SK-N-SH (cell line): ENCODE measurements at regions not wholly inside any gene's neighbourhood (a gene's known extent, or its start where the extent isn't known, plus 50 kb on each side); places are given as distances from the start of the nearest gene placed in this dataset.

Experiments used
- CTCF ChIP-seq: fragments of 200-600 bp; sonication (generic); IDR thresholded peaks from 2 replicates; pipeline ENCODE4 v1.6.1; 2017; ENCODE audit warnings: antibody characterized with exemption, mild to moderate bottlenecking, moderate library complexity
- EP300 ChIP-seq, 2 experiments: IDR thresholded peaks; 2 replicates each; pipeline versions ENCODE4 v1.4.0 to v1.6.1; 2012; ENCODE audit warnings: borderline replicate concordance in 1 of 2, low read depth in 1 of 2, low read length in 1 of 2
- NRF1 ChIP-seq: IDR thresholded peaks from 2 replicates; pipeline ENCODE4 v1.6.1; 2012; ENCODE audit warnings: low read depth, mild to moderate bottlenecking, low read length
- REST ChIP-seq: IDR thresholded peaks from 2 replicates; pipeline ENCODE4 v1.6.1; 2012; ENCODE audit warnings: mild to moderate bottlenecking, low read depth, low read length, moderate library complexity
- RFX5 ChIP-seq: IDR thresholded peaks from 2 replicates; pipeline ENCODE4 v1.6.1; 2012; ENCODE audit warnings: mild to moderate bottlenecking, improper control_type of control experiment, low read length
- SMC3 ChIP-seq: IDR thresholded peaks from 2 replicates; pipeline ENCODE4 v1.6.1; 2012; ENCODE audit warnings: low read depth, low read length, improper control_type of control experiment
- TEAD4 ChIP-seq: IDR thresholded peaks from 2 replicates; pipeline ENCODE4 v1.4.0; 2012; ENCODE audit warnings: mild to moderate bottlenecking, borderline replicate concordance; ENCODE audit not compliant: insufficient read depth

GRCh38 chr9:95764533-95765319 is 110.8 kb upstream of the ERCC6L2 start:
- TF ChIP-seq CTCF = no peak
- no peak for TF ChIP-seq EP300 (IDR thresholded peaks at IDR 0.05; ENCODE audit: borderline replicate concordance in 1 of 2, low read depth in 1 of 2, low read length in 1 of 2)
- TF ChIP-seq REST = no peak
- no peak for TF ChIP-seq SMC3
- no peak for TF ChIP-seq RFX5
- TF ChIP-seq NRF1 = no peak
- no peak for TF ChIP-seq TEAD4
